AG04450 (cell line): ENCODE measurements at regions not wholly inside any gene's neighbourhood (a gene's known extent, or its start where the extent isn't known, plus 50 kb on each side); places are given as distances from the start of the nearest gene placed in this dataset.

Experiments
- CTCF ChIA-PET: fragments of 300-600, 350-600 bp; formaldehyde crosslinking; extraction: SDS; loops from one replicate; lab custom pipeline; 2022; ENCODE audit warnings: antibody characterized with exemption, inconsistent platforms; lab: Charles Lee
- POLR2A ChIA-PET: fragments of 350-600 bp; formaldehyde crosslinking; extraction: SDS; loops from one replicate; lab custom pipeline; 2021; ENCODE audit warnings: antibody characterized with exemption, inconsistent platforms; lab: Yijun Ruan, JAX
- DNase-seq: peaks from one replicate; pipeline ENCODE4 v3.0.0-alpha.2; 2011; ENCODE audit warnings: low read depth, low spot score
- H3K27ac ChIP-seq: one replicate; pipeline ENCODE4 v1.5.1; 2012; ENCODE audit warnings: low read depth, low read length, control low read depth
- H3K27me3 ChIP-seq: one replicate; pipeline ENCODE4 v1.6.0; 2012; ENCODE audit warnings: low read length; ENCODE audit not compliant: control insufficient read depth, insufficient read depth
- H3K4me3 ChIP-seq: 2 replicates; pipeline ENCODE4 v1.5.1; 2011; ENCODE audit warnings: mild to moderate bottlenecking, low read depth, low read length, control low read depth
- H3K9me3 ChIP-seq: 2 replicates; pipeline ENCODE4 v1.5.1; 2012; ENCODE audit warnings: low read length; ENCODE audit not compliant: control insufficient read depth, insufficient read depth
- CTCF ChIP-seq: IDR thresholded peaks from 2 replicates; pipeline ENCODE4 v1.5.1; 2011; ENCODE audit warnings: low read depth, low read length, control low read depth, inconsistent platforms

DNA sequence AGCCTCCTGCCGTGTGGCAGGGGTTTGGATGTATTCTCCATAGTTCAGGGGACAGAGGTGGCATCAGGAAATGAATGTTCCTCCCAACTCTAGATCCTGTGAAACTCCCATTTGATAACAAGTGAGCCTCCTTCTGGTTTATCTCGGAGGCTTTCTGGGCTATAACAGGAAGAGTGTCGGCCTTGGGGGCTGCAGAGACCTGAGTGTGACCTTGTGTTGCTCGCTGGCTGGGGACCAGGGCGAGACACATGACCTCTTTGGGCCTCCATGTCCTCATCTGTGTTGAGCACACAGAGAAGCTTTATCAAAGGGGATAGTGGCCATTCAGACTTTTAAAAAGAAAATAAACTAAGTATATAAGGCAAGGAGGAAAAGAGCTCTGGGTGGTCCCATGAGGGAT, 78.0 kb upstream of the SMNDC1 start:
- no peak overlapping the region for H3K4me3 ChIP-seq
- ChIA-PET CTCF (no interaction called here), POLR2A (no interaction called here)
- no peaks in the 10 kb centered on the region for H3K27me3 ChIP-seq
- no peak overlapping the region for H3K27ac ChIP-seq
- no peaks in the 10 kb centered on the region; the same call in 1 of the 2 replicates for H3K9me3 ChIP-seq
- no peak for DNase-seq
- TF ChIP-seq CTCF: no peak

- CTCF ChIA-PET: interaction anchor here (1.9 kb wide), 1 partner anchor 33 kb away, joined by 5 read pairs; no protein-coding TSS in a partner anchor
Observed at GRCh38 chr10:110387617-110387982, 82.9 kb upstream of the SMNDC1 start.

GRCh38 chr10:110387983-110388686, 83.4 kb upstream of the SMNDC1 start:
- ChIA-PET POLR2A (no interaction called here), CTCF (interaction anchor here (0.6 to 1.9 kb wide), 5 partner anchors 8 to 34 kb away, joined by 3 to 5 read pairs (median 4); no protein-coding TSS in a partner anchor)
- Histone ChIP-seq H3K27ac (no peak overlapping the region), H3K27me3 (no peaks in the 10 kb centered on the region), H3K4me3 (no peak overlapping the region), H3K9me3 (no peaks in the 10 kb centered on the region; the same call in 1 of the 2 replicates)
- no peak for TF ChIP-seq CTCF
- DNase-seq: no peak

More at GRCh38 chr10:110387617-110387982, 82.9 kb upstream of the SMNDC1 start:
- DNase-seq: no peak
- Histone ChIP-seq H3K4me3 (no peak overlapping the region), H3K27me3 (no peaks in the 10 kb centered on the region), H3K9me3 (no peaks in the 10 kb centered on the region; the same call in 1 of the 2 replicates), H3K27ac (no peak overlapping the region)
- POLR2A ChIA-PET: no interaction called here
- no peak for TF ChIP-seq CTCF

DNA sequence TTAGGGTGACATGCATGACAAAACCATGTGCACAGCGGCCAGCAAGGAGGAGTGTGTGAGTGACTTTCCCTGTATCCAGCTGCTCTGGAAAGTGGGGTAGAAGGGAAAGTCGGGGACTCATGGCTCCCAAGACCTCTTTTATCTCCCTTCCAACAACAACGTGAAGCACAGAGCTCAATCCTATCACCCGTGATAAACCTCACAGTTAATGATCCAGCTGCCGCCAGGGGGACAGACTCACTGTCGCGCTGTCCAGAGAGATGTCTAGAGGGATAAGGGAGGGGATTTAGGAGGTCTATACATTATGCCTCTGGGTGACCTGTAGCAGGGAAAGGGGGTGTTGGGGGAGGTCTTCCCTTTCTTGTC, 84.0 kb upstream of the SMNDC1 start:
- peak; percentile 48 for TF ChIP-seq CTCF
- H3K9me3 ChIP-seq: no peaks in the 10 kb centered on the region; the same call in 1 of the 2 replicates
- no peak overlapping the region for H3K27ac ChIP-seq
- no peak overlapping the region for H3K4me3 ChIP-seq
- no peaks in the 10 kb centered on the region for H3K27me3 ChIP-seq
- DNase-seq: no peak
- ChIA-PET CTCF (interaction anchor here (0.6 to 1.9 kb wide), 5 partner anchors 8 to 35 kb away, joined by 3 to 5 read pairs (median 4); no protein-coding TSS in a partner anchor), POLR2A (no interaction called here)

GRCh38 chr10:110389255-110389654, 84.5 kb upstream of the SMNDC1 start:
- ChIA-PET CTCF (interaction anchor here (1.9 kb wide), 1 partner anchor 35 kb away, joined by 5 read pairs; no protein-coding TSS in a partner anchor), POLR2A (no interaction called here)
- DNase-seq: no peak
- TF ChIP-seq CTCF: no peak
- no peaks in the 10 kb centered on the region for H3K27me3 ChIP-seq
- no peaks in the 10 kb centered on the region; the same call in 1 of the 2 replicates for H3K9me3 ChIP-seq
- no peak overlapping the region for H3K27ac ChIP-seq
- H3K4me3 ChIP-seq: no peak overlapping the region
